GM18858 (cell line): ENCODE measurements at regions not wholly inside any gene's neighbourhood (a gene's known extent, or its start where the extent isn't known, plus 50 kb on each side); places are given as distances from the start of the nearest gene placed in this dataset.

ENCODE experiments used
- ATAC-seq: cut with Tn5 transposase; IDR thresholded peaks from one replicate; pipeline ENCODE4 v1.9.1; 2021; ENCODE audit not compliant: unreplicated experiment

DNA sequence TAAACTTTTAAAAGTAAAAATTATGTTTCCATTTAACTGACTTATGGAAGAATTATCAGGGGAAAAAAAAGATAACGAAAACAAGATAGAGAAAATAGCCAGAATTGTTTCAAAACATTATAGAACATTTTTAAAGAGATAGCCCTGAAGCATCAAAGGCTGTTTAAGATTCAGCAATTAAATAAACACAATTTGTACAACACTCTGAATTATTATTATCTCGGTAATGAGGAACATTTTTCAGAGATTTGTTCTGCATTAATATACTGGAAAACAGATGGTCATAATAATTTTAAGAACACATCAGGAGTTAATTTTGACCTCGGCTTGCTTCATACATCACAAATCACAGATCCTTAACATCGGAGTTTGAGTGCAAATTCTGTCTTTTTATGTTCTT, 643.8 kb downstream of the SORCS1 start:
- ATAC-seq = no peak

GRCh38 chr10:106519376-106520030, 645.0 kb downstream of the SORCS1 start:
- no peak for ATAC-seq

GRCh38 chr10:106515206-106515790, 649.2 kb downstream of the SORCS1 start:
- ATAC-seq = no peak

GRCh38 chr10:106513352-106513771, 651.1 kb downstream of the SORCS1 start:
- no peak for ATAC-seq

GRCh38 chr10:106511917-106512316, 652.6 kb downstream of the SORCS1 start:
- no peak for ATAC-seq

GRCh38 chr10:106508950-106509349, 655.6 kb downstream of the SORCS1 start:
- ATAC-seq = no peak

DNA sequence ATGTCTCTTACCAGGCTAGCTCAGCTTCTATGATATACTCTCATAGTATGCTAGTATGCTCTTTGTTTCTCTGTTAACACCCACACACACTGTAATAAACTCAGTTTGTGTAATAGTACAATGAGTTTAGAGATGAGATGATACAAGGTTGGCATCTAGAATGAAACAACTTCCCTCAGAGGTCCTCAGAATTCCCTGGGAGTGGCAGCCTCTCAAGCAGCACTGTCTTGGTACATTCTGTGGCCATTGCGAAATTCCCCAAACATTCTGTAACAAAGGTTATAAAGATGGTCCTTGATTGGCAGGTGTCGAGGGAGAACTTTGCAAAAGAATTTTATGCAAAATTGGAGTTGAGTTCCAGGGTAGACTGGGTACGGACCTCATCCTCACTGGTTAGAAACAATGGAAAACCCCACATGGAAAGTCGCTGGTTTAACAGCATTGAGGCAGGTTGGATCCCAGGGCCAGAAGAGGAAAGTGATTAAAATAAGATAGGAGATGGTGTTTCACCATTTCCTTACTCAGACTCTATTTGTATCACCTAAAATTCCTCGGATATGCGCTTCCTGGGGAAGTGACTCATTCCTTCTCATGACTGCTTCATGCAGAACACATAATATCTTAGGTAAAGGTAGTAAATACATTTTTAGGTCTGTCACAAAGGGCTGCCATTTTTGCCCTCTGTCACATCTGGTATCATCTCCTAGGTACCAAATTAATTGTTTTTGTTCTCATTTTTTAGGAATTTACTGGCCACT, 657.8 kb downstream of the SORCS1 start:
- ATAC-seq = no peak

GRCh38 chr10:106504536-106504935, 660.0 kb downstream of the SORCS1 start:
- ATAC-seq = no peak

GRCh38 chr10:106502641-106503040, 661.9 kb downstream of the SORCS1 start:
- ATAC-seq = no peak

DNA sequence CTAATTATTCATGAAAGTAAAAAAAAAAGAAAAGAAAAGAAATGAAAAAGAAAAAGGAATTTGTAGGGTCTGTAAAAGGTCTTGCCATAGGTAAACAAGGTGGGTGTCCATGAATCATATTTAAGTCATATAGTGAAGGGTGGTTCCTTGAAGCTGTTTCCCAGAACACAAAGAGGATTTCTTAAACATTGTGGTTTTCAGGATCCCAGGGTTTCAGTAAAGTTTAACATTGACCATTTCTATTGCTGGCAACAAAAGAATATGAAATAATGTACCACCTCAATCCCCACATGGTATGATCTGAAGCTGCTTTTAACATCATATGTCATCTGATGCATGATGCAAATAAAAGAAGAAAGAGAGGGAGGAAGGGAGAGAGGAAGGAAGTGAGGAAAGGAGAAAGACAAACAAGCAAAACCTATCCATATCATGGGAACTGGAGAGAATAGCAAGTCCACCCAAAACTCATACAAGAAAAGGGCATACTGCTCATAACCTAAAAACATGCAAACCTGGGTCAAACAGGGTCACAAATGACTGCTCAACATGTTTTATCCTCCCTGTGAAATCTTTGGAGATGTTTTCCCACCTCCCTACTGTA, 663.5 kb downstream of the SORCS1 start:
- ATAC-seq = no peak

DNA sequence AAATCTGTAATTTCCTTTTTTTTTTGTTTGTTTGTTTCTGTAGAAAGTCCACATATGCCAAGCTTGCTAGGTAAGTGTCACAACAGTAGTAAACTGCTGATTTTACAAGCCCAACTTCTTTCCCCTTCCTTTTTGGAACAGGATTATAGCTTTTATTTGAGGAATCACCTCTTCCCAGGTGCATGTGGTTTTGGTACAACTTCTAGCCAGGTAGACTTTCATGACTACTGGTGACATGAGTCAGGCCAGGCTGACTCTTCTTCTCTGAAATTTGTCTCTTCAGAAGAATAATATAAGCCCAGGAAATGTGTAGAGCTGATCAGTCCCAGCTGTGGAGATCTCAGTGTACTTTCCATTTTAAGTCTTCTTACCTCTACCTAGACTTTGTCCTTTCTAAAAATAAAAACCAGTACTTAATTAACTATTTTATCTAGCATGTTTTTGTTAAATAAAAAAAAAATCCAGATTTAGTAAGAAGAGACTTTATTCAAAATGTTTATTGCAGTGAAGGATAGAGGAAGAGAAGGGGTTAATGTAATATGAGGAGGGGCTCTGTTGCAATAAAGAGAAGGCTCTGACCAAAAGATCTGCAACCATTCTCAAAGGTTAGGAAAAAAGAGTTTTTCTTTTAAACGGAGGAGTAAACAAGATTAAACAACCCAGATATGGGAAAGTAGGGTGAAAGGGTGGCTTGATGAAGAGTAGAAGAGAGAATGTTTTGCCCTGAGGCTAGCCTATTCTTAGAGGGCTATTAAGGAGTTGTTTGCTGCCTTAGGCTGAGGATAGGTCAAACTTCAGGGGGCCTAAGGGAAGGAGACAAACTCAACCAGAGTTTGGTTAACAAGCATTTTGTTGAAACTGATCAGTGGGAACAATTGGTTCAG, 664.2 kb downstream of the SORCS1 start:
- no peak for ATAC-seq

DNA sequence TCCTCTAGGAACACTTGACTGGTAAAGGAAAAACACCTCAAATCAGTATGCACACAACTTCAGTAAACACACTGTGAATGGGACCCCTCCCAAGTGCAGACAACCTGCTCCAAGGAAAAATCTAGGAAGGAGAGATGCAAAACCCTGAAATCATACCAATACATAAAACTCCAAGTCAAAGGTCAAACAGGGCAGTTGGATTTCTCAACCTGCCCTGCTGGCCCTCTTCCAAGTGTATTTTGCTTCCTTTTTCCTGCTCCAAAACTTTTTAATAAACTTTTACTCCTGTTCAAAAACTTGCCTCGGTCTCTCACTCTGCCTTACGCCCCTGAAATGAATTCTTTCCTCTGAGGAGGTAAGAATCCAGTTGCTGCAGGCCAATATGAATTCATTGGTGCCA, 665.1 kb downstream of the SORCS1 start:
- ATAC-seq = no peak

DNA sequence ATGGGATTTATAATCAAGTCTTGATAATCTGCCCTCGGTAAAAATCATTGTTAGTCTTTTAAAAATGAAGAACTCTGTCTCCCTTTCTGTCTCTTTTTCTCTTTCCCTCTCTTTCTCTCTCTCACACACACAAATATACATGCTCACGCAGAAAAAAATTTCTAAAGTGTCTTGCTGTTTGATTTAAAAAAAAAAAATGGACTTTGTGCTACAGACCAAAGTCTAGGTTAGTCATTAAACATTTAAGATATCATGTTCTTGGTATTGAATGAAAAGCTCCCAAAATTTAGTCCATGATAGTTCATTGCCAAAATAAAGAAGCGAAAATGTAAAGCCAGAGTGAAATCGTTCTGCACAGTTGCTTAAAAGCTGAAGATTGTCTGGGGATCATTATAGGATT, 665.8 kb downstream of the SORCS1 start:
- ATAC-seq = no peak

GRCh38 chr10:106495931-106496330, 668.6 kb downstream of the SORCS1 start:
- no peak for ATAC-seq

DNA sequence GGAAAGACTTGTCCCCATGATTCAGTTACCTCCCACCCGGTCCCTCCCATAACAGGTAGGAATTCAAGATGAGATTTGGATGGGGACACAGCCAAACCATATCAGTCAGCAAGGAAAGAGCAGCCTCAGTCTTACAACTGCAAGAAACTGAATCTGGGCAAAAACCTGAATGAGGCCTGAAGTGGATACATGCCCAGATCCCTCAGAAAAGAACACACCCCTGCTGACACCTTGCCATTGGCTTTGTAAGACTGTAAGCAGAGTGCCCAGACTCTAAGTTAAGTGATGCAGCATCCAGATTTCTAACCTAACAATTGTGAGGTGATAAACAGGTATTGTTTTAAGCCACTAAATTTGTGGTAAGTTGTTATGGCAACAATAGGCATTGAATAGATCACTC, 670.8 kb downstream of the SORCS1 start:
- no peak for ATAC-seq

DNA sequence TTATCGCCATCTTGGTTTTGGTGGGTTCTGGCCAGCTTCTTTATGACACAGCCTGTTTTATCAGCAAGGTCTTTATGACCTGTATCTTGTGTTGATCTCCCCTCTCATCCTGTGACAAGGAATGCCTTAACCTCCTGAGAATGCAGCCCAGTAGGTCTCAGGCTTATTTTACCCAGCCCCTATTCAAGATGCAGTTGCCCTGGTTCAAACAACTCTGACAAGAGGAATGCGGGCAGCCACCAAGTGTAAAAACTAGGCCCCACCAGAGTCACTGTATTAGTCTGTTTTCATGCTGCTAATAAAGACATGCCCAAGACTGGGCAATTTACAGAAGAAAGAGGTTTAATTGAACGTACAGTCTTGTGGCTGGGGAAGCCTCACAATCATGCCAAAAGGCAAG, 671.3 kb downstream of the SORCS1 start:
- ATAC-seq = no peak

- no peak for ATAC-seq
Observed at GRCh38 chr10:106487726-106488125, 676.8 kb downstream of the SORCS1 start.

DNA sequence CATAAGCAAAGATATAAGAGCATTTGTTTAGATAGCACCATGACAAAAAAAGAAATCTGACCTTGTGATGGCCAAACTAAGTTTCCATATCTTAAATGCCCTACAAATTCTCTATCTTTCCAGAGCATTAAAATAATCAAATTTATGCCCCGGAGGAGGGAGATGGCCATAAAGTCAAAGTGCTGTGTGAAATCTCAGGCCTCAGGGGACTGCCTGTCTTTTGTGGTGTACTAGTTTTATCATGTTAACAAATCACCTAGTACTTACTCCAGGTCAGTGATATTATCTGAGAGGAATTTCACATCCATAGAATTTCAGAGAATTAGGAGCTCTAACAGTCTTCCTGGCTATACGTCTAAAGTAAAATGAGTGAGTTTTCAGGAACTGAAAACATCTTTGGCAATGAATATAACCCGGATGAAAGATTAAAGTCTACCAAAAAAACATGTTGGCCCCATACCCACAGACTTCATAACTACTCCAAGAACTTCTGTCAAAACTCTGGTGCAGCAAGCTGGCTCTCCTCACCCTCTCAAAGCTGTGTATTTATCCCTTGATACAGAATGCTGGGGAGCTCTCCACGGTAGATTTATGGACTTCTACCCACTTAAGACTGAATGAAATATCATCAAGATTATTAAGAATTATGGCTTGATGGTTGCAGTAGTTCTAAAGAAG, 682.8 kb downstream of the SORCS1 start:
- no peak for ATAC-seq

DNA sequence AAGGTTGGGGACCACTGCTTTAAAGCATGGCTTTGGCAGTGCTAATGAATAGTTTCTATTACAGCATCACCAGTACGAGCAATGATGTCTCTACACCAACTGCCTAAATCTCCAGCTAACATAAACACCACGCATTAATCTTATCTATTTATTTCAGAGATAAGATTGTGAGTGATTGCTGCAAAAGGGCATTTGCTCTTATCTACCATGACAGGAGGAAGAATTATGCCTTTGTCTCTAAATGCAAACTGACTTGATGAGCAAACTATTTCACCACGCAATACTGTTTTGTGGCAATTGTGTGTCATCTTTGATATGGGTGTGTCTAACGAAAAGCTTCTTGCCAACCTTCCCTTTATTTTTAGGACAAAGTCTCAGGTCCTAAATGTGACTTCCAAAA, 684.9 kb downstream of the SORCS1 start:
- ATAC-seq = no peak

DNA sequence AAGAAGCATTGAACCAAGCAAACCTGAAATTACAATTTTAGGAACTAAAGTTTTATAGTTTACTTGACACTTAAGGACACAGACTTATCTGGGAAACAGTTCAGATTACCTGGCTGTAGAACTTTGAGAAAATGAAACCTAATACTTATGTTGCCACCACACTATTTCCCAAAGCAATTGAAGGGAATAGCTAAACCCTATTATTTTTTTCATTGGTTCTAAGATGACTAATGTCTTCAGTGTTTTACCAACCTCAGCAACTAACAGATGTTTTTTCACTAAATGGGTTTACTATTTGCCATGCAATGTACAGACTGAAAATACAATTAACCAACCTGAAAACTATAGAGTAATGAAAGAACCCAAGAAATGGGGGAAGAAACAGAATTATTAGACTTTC, 689.6 kb downstream of the SORCS1 start:
- no peak for ATAC-seq
